ENCODE measurements at regions not wholly inside any gene's neighbourhood (a gene's known extent, or its start where the extent isn't known, plus 50 kb on each side); places are given as distances from the start of the nearest gene placed in this dataset.

- no peak for TF ChIP-seq CTCF (IDR thresholded peaks at IDR 0.05; ENCODE audit: insufficient read depth, low read length)
- H3K4me3 ChIP-seq (ENCODE audit: low read depth, low read length), result no peak overlapping the region
- DNase-seq (ENCODE audit: low read depth), result no peak
Measured at GRCh38 chr6:139706912-139707311, 332.5 kb upstream of the CITED2 start.

GRCh38 chr6:139705284-139705683, 330.8 kb upstream of the CITED2 start:
- TF ChIP-seq CTCF (IDR thresholded peaks at IDR 0.05; ENCODE audit: insufficient read depth, low read length), result no peak
- H3K4me3 ChIP-seq (ENCODE audit: low read depth, low read length), result no peak overlapping the region
- no peak for DNase-seq (ENCODE audit: low read depth)

- TF ChIP-seq CTCF (IDR thresholded peaks at IDR 0.05; ENCODE audit: insufficient read depth, low read length), result no peak
- no peak for DNase-seq (ENCODE audit: low read depth)
- H3K4me3 ChIP-seq (ENCODE audit: low read depth, low read length), result no peak overlapping the region
Measured at GRCh38 chr6:139703780-139704179, 329.3 kb upstream of the CITED2 start.

GRCh38 chr6:139702706-139703105, 328.3 kb upstream of the CITED2 start:
- no peak overlapping the region for H3K4me3 ChIP-seq (ENCODE audit: low read depth, low read length)
- DNase-seq (ENCODE audit: low read depth), result no peak
- TF ChIP-seq CTCF (IDR thresholded peaks at IDR 0.05; ENCODE audit: insufficient read depth, low read length), result no peak

- no peak for TF ChIP-seq CTCF (IDR thresholded peaks at IDR 0.05; ENCODE audit: insufficient read depth, low read length)
- no peak overlapping the region for H3K4me3 ChIP-seq (ENCODE audit: low read depth, low read length)
- no peak for DNase-seq (ENCODE audit: low read depth)
Measured at GRCh38 chr6:139701695-139702094, 327.2 kb upstream of the CITED2 start.

- H3K4me3 ChIP-seq (ENCODE audit: low read depth, low read length), result no peak overlapping the region
- TF ChIP-seq CTCF (IDR thresholded peaks at IDR 0.05; ENCODE audit: insufficient read depth, low read length), result no peak
- DNase-seq (ENCODE audit: low read depth), result no peak
Measured at GRCh38 chr6:139701003-139701402, 326.6 kb upstream of the CITED2 start.

GRCh38 chr6:139699911-139700310, 325.5 kb upstream of the CITED2 start:
- DNase-seq (ENCODE audit: low read depth), result no peak
- H3K4me3 ChIP-seq (ENCODE audit: low read depth, low read length), result no peak overlapping the region
- no peak for TF ChIP-seq CTCF (IDR thresholded peaks at IDR 0.05; ENCODE audit: insufficient read depth, low read length)
